Sigmoid colon (tissue), 4 donors: ENCODE measurements at regions not wholly inside any gene's neighbourhood (a gene's known extent, or its start where the extent isn't known, plus 50 kb on each side); places are given as distances from the start of the nearest gene placed in this dataset.

ENCODE experiments used
- EP300 ChIP-seq, 4 donors: sonication (generic); formaldehyde crosslinking; IDR thresholded peaks; one replicate each; pipeline ENCODE4 v1.6.1; 2017; ENCODE audit warnings: antibody characterized with exemption in 4 of 4
- POLR2A ChIP-seq, 2 donors: fragments of 450-650 bp; IDR thresholded peaks; one replicate each; pipeline ENCODE4 v1.6.1; 2016; ENCODE audit warnings: antibody characterized with exemption in 2 of 2, mild to moderate bottlenecking in 2 of 2, moderate library complexity in 2 of 2
- POLR2AphosphoS5 ChIP-seq, 4 donors: sonication (generic); formaldehyde crosslinking; IDR thresholded peaks; one replicate each; pipeline ENCODE4 v1.6.1; 2017; ENCODE audit warnings: antibody characterized with exemption in 4 of 4
- TF ChIP-seq, protein P1 (sequence below), 4 experiments: fragments of 450-650 bp in 3 of 4; fragments of 200-600 bp in 1 of 4; IDR thresholded peaks; one replicate each; pipeline ENCODE4 v1.5.1; 2016 to 2019; ENCODE audit warnings: antibody characterized with exemption in 4 of 4, mild to moderate bottlenecking in 3 of 4, moderate library complexity in 2 of 4

DNA sequence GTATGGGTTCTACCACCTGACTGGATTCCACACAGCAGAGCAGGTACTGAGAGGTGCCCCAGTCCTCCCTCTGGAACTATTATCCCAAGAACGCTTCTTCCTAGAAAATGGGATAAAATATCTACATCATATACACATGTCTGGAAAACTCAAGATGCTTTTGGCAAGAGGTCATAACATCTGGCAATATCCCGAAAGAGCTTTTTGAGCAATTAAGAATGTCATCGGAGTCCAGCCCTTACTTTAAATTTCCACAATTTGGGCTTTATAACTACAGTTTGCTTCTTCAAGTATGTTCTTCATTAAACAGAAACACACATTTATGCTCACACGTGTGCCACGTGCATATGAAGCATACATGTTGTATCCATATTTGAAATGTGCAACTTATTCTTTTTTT lies 365.9 kb upstream of the THBS1 start:
- TF ChIP-seq, protein P1, sequence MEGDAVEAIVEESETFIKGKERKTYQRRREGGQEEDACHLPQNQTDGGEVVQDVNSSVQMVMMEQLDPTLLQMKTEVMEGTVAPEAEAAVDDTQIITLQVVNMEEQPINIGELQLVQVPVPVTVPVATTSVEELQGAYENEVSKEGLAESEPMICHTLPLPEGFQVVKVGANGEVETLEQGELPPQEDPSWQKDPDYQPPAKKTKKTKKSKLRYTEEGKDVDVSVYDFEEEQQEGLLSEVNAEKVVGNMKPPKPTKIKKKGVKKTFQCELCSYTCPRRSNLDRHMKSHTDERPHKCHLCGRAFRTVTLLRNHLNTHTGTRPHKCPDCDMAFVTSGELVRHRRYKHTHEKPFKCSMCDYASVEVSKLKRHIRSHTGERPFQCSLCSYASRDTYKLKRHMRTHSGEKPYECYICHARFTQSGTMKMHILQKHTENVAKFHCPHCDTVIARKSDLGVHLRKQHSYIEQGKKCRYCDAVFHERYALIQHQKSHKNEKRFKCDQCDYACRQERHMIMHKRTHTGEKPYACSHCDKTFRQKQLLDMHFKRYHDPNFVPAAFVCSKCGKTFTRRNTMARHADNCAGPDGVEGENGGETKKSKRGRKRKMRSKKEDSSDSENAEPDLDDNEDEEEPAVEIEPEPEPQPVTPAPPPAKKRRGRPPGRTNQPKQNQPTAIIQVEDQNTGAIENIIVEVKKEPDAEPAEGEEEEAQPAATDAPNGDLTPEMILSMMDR (IDR thresholded peaks at IDR 0.05), result no peak
- no peak for TF ChIP-seq EP300 (IDR thresholded peaks at IDR 0.05)
- TF ChIP-seq POLR2A (IDR thresholded peaks at IDR 0.05), result no peak
- no peak for TF ChIP-seq POLR2AphosphoS5 (IDR thresholded peaks at IDR 0.05)
